AG04449 (cell line): ENCODE measurements at regions not wholly inside any gene's neighbourhood (a gene's known extent, or its start where the extent isn't known, plus 50 kb on each side); places are given as distances from the start of the nearest gene placed in this dataset.
A peak's percentile ranks its signal among the peaks of the same experiment; 100 is the strongest.

Source experiments
- CTCF ChIA-PET: fragments of 350-600 bp; formaldehyde crosslinking; extraction: SDS; loops from one replicate; lab custom pipeline; 2021; ENCODE audit warnings: antibody characterized with exemption; lab: Yijun Ruan, JAX
- POLR2A ChIA-PET: fragments of 400-600, 350-600 bp; formaldehyde crosslinking; extraction: SDS; loops from one replicate; lab custom pipeline; 2020; ENCODE audit warnings: antibody characterized with exemption, inconsistent platforms; lab: Yijun Ruan, JAX
- DNase-seq: peaks from one replicate; pipeline ENCODE4 v3.0.0-alpha.2; 2010; ENCODE audit warnings: low read depth, low spot score
- H3K4me3 ChIP-seq: 2 replicates; pipeline ENCODE4 v1.5.1; 2011; ENCODE audit warnings: low read depth, mild to moderate bottlenecking, control low read depth, low read length
- CTCF ChIP-seq: IDR thresholded peaks from one replicate; pipeline ENCODE4 v1.5.1; 2011; ENCODE audit warnings: mild to moderate bottlenecking, moderate library complexity, low read length, control low read depth, inconsistent platforms; ENCODE audit not compliant: insufficient read depth; ENCODE audit errors: missing control alignments

- TF ChIP-seq CTCF = peak; percentile 27
- ChIA-PET POLR2A (no interaction called here), CTCF (interaction anchor here (0.6 to 1.5 kb wide), 7 partner anchors 8 to 409 kb away, joined by 3 to 9 read pairs (median 3); no protein-coding TSS in a partner anchor)
- H3K4me3 ChIP-seq = no peak overlapping the region
- DNase-seq = no peak
Observed at GRCh38 chr4:112060212-112060611, 85.0 kb upstream of the FAM241A start.

GRCh38 chr4:112061207-112061817 lies 83.9 kb upstream of the FAM241A start:
- ChIA-PET POLR2A (interaction anchor here (0.6 kb wide), 1 partner anchor 52 kb away, joined by 3 read pairs; no protein-coding TSS in a partner anchor), CTCF (interaction anchor here (0.9 to 1.5 kb wide), 4 partner anchors 7 to 418 kb away, joined by 3 to 5 read pairs (median 4); no protein-coding TSS in a partner anchor)
- DNase-seq = no peak
- no peak overlapping the region for H3K4me3 ChIP-seq
- TF ChIP-seq CTCF = no peak

GRCh38 chr4:112063260-112063659 lies 82.0 kb upstream of the FAM241A start:
- no peak overlapping the region for H3K4me3 ChIP-seq
- CTCF ChIA-PET = interaction anchor here (1.4 kb wide), 1 partner anchor 412 kb away, joined by 3 read pairs; no protein-coding TSS in a partner anchor
- no peak for TF ChIP-seq CTCF
- POLR2A ChIA-PET = no interaction called here
- no peak for DNase-seq

GRCh38 chr4:112069110-112069509 lies 76.1 kb upstream of the FAM241A start:
- DNase-seq = no peak
- CTCF ChIA-PET = no interaction called here
- TF ChIP-seq CTCF = no peak
- POLR2A ChIA-PET = no interaction called here
- no peak overlapping the region for H3K4me3 ChIP-seq

- no peak for DNase-seq
- ChIA-PET POLR2A (no interaction called here), CTCF (interaction anchor here (1.4 to 1.8 kb wide), 2 partner anchors 8 to 194 kb away, joined by 4 to 7 read pairs; no protein-coding TSS in a partner anchor)
- H3K4me3 ChIP-seq = no peak overlapping the region
- TF ChIP-seq CTCF = no peak
Observed at GRCh38 chr4:112073181-112073580, 72.1 kb upstream of the FAM241A start.

GRCh38 chr4:112075129-112075753 lies 70.0 kb upstream of the FAM241A start:
- peak; percentile 61 for TF ChIP-seq CTCF
- DNase-seq = no peak
- H3K4me3 ChIP-seq = no peak overlapping the region
- ChIA-PET CTCF (interaction anchor here (0.5 to 1.0 kb wide), 2 partner anchors 161 to 482 kb away, joined by 3 to 5 read pairs; no protein-coding TSS in a partner anchor), POLR2A (no interaction called here)
